T-helper 17 cell (primary cell): ENCODE measurements at regions not wholly inside any gene's neighbourhood (a gene's known extent, or its start where the extent isn't known, plus 50 kb on each side); places are given as distances from the start of the nearest gene placed in this dataset.
"Not testable (repeated sequence)": the region's sequence is repeated elsewhere in the genome, so short reads cannot be mapped to it uniquely, and the experiment has no call there.

Source experiments
- ATAC-seq: fragments of 150-1000 bp; cut with Tn5 transposase; 2 replicates; pipeline ENCODE4 v1.10.0; 2021; ENCODE audit warnings: mild to moderate bottlenecking, moderate library complexity
- DNase-seq, 3 donors: peaks; one replicate each; pipeline versions ENCODE4 v3.0.0 to v3.0.0-alpha.2; 2020 to 2021
- H3K9me3 ChIP-seq: one replicate; pipeline ENCODE4 v1.7.0; 2013; ENCODE audit warnings: low read length, mild to moderate bottlenecking; ENCODE audit not compliant: control insufficient read depth, poor library complexity, severe bottlenecking
- H3K27ac Mint-ChIP-seq: one replicate; pipeline ENCODE4 v1.8.0; 2022; ENCODE audit warnings: mild to moderate bottlenecking, moderate library complexity, mixed read lengths
- H3K27me3 Mint-ChIP-seq: one replicate; pipeline ENCODE4 v1.8.0; 2022; ENCODE audit warnings: mixed read lengths
- H3K36me3 Mint-ChIP-seq: one replicate; pipeline ENCODE4 v1.8.0; 2022; ENCODE audit warnings: low read depth, mixed read lengths
- H3K4me1 Mint-ChIP-seq: one replicate; pipeline ENCODE4 v1.8.0; 2022; ENCODE audit warnings: mild to moderate bottlenecking, mixed read lengths
- H3K4me3 Mint-ChIP-seq: one replicate; pipeline ENCODE4 v1.8.0; 2022; ENCODE audit warnings: mild to moderate bottlenecking, moderate library complexity, mixed read lengths

GRCh38 chr20:47980336-47981177, 195.3 kb upstream of the SULF2 start:
- H3K4me1 Mint-ChIP-seq = peaks cover 8% of the 10 kb centered on the region
- H3K36me3 Mint-ChIP-seq = peaks cover 4% of the 10 kb centered on the region
- DNase-seq = no peak
- H3K9me3 ChIP-seq = no peaks in the 10 kb centered on the region
- no peak for ATAC-seq
- H3K4me3 Mint-ChIP-seq = no peak overlapping the region
- peaks cover 60% of the 10 kb centered on the region for H3K27me3 Mint-ChIP-seq
- no peak overlapping the region for H3K27ac Mint-ChIP-seq

GRCh38 chr20:47979361-47980095, 194.2 kb upstream of the SULF2 start:
- not testable (repeated sequence) for ATAC-seq, H3K9me3 ChIP-seq, H3K36me3 Mint-ChIP-seq, H3K4me3 Mint-ChIP-seq, H3K27ac Mint-ChIP-seq, H3K4me1 Mint-ChIP-seq, DNase-seq
- H3K27me3 Mint-ChIP-seq = peaks cover 60% of the 10 kb centered on the region

GRCh38 chr20:47978428-47979120, 193.3 kb upstream of the SULF2 start:
- H3K4me3 Mint-ChIP-seq = peak overlapping the region; percentile 45
- not testable (repeated sequence) for H3K36me3 Mint-ChIP-seq, ATAC-seq

GRCh38 chr20:47977789-47978252, 192.5 kb upstream of the SULF2 start:
- DNase-seq, ATAC-seq, H3K27ac Mint-ChIP-seq, H3K36me3 Mint-ChIP-seq, H3K9me3 ChIP-seq, H3K4me1 Mint-ChIP-seq: not testable (repeated sequence)
- H3K27me3 Mint-ChIP-seq = peaks cover 53% of the 10 kb centered on the region
- H3K4me3 Mint-ChIP-seq = peak overlapping the region; percentile 45

More at GRCh38 chr20:47978428-47979120, 193.3 kb upstream of the SULF2 start:
- H3K9me3 ChIP-seq, H3K4me1 Mint-ChIP-seq, DNase-seq, H3K27ac Mint-ChIP-seq: not testable (repeated sequence)
- H3K27me3 Mint-ChIP-seq = peaks cover 54% of the 10 kb centered on the region

- not testable (repeated sequence) for H3K4me3 Mint-ChIP-seq, H3K4me1 Mint-ChIP-seq, ATAC-seq, DNase-seq, H3K27ac Mint-ChIP-seq, H3K9me3 ChIP-seq, H3K36me3 Mint-ChIP-seq
- H3K27me3 Mint-ChIP-seq = peaks cover 53% of the 10 kb centered on the region
These were observed 191.9 kb upstream of the SULF2 start for GRCh38 chr20:47977017-47977788.

GRCh38 chr20:47974234-47974878, 189.1 kb upstream of the SULF2 start:
- Mint-ChIP-seq H3K4me3 (no peak overlapping the region), H3K27me3 (peaks cover 66% of the 10 kb centered on the region), H3K4me1 (peaks cover 8% of the 10 kb centered on the region), H3K27ac (no peak overlapping the region), H3K36me3 (peaks cover 6% of the 10 kb centered on the region)
- DNase-seq (no peak), ATAC-seq (no peak)
- no peaks in the 10 kb centered on the region for H3K9me3 ChIP-seq

GRCh38 chr20:47973519-47974233, 188.4 kb upstream of the SULF2 start:
- Mint-ChIP-seq H3K4me3 (no peak overlapping the region), H3K27ac (no peak overlapping the region), H3K36me3 (peaks cover 4% of the 10 kb centered on the region), H3K27me3 (peaks cover 59% of the 10 kb centered on the region), H3K4me1 (peaks cover 6% of the 10 kb centered on the region)
- H3K9me3 ChIP-seq = no peaks in the 10 kb centered on the region
- no peak for ATAC-seq
- DNase-seq = no peak

GRCh38 chr20:47972916-47973309, 187.6 kb upstream of the SULF2 start:
- DNase-seq = no peak
- no peaks in the 10 kb centered on the region for H3K9me3 ChIP-seq
- Mint-ChIP-seq H3K4me3 (peak overlapping the region; percentile 19), H3K27me3 (peaks cover 55% of the 10 kb centered on the region), H3K4me1 (peaks cover 6% of the 10 kb centered on the region), H3K36me3 (peaks cover 4% of the 10 kb centered on the region), H3K27ac (no peak overlapping the region)
- no peak for ATAC-seq

GRCh38 chr20:47972297-47972915, 187.1 kb upstream of the SULF2 start:
- not testable (repeated sequence) for H3K9me3 ChIP-seq, H3K4me3 Mint-ChIP-seq, ATAC-seq, H3K36me3 Mint-ChIP-seq, H3K27ac Mint-ChIP-seq, H3K4me1 Mint-ChIP-seq, DNase-seq
- peaks cover 50% of the 10 kb centered on the region for H3K27me3 Mint-ChIP-seq

GRCh38 chr20:47971058-47971791, 185.9 kb upstream of the SULF2 start:
- DNase-seq (no peak), ATAC-seq (no peak)
- no peaks in the 10 kb centered on the region for H3K9me3 ChIP-seq
- Mint-ChIP-seq H3K36me3 (peaks cover 4% of the 10 kb centered on the region), H3K27ac (no peak overlapping the region), H3K4me1 (peaks cover 6% of the 10 kb centered on the region), H3K4me3 (no peak overlapping the region), H3K27me3 (peaks cover 48% of the 10 kb centered on the region)

GRCh38 chr20:47970282-47970903, 185.1 kb upstream of the SULF2 start:
- peaks cover 4% of the 10 kb centered on the region for H3K36me3 Mint-ChIP-seq
- DNase-seq = no peak
- peaks cover 52% of the 10 kb centered on the region for H3K27me3 Mint-ChIP-seq
- H3K4me3 Mint-ChIP-seq = no peak overlapping the region
- ATAC-seq = no peak
- H3K27ac Mint-ChIP-seq = no peak overlapping the region
- H3K9me3 ChIP-seq = no peaks in the 10 kb centered on the region
- H3K4me1 Mint-ChIP-seq = peaks cover 6% of the 10 kb centered on the region
